ENCODE measurements at regions not wholly inside any gene's neighbourhood (a gene's known extent, or its start where the extent isn't known, plus 50 kb on each side); places are given as distances from the start of the nearest gene placed in this dataset.
"Not testable (repeated sequence)": the region's sequence is repeated elsewhere in the genome, so short reads cannot be mapped to it uniquely, and the experiment has no call there.

- TF ChIP-seq FOXK2, SP1 (IDR thresholded peaks at IDR 0.05): not testable (repeated sequence)
Observed at GRCh38 chr5:161001142-161001541, 149.1 kb upstream of the ATP10B start.

Data from HEK293T (cell line).